H7 (cell line): ENCODE measurements at regions not wholly inside any gene's neighbourhood (a gene's known extent, or its start where the extent isn't known, plus 50 kb on each side); places are given as distances from the start of the nearest gene placed in this dataset.

Experiments used
- DNase-seq: peaks from one replicate; pipeline ENCODE4 v3.0.0; 2012
- H3K27me3 ChIP-seq: 2 replicates; pipeline ENCODE4 v1.6.0; 2011; ENCODE audit warnings: mild to moderate bottlenecking, low read length; ENCODE audit not compliant: control insufficient read depth, insufficient read depth
- H3K36me3 ChIP-seq: replicated peaks from 2 replicates; pipeline ENCODE4 v1.5.1; 2011; ENCODE audit warnings: low read length; ENCODE audit not compliant: control insufficient read depth, insufficient read depth
- H3K4me3 ChIP-seq: 2 replicates; pipeline ENCODE4 v1.5.1; 2011; ENCODE audit warnings: low read depth, mild to moderate bottlenecking, control low read depth, low read length, moderate library complexity; ENCODE audit not compliant: insufficient read depth

GRCh38 chr1:234778221-234779159, 168.5 kb upstream of the IRF2BP2 start:
- H3K27me3 ChIP-seq, result peaks cover 10% of the 10 kb centered on the region; the same call in 1 of the 2 replicates

GRCh38 chr1:234777856-234778220, 167.9 kb upstream of the IRF2BP2 start:
- Histone ChIP-seq H3K4me3 (no peak overlapping the region), H3K36me3 (no peaks in the 10 kb centered on the region), H3K27me3 (peaks cover 10% of the 10 kb centered on the region; the same call in 1 of the 2 replicates)
- no peak for DNase-seq

More at GRCh38 chr1:234778221-234779159, 168.5 kb upstream of the IRF2BP2 start:
- Histone ChIP-seq H3K36me3 (no peaks in the 10 kb centered on the region), H3K4me3 (no peak overlapping the region)
- peak; percentile 77 for DNase-seq

- Histone ChIP-seq H3K4me3 (no peak overlapping the region), H3K36me3 (no peaks in the 10 kb centered on the region), H3K27me3 (peaks cover 10% of the 10 kb centered on the region; the same call in 1 of the 2 replicates)
- DNase-seq, result peak; percentile 53
Measured at GRCh38 chr1:234776876-234777855, 167.2 kb upstream of the IRF2BP2 start.

GRCh38 chr1:234776256-234776875, 166.4 kb upstream of the IRF2BP2 start:
- H3K4me3 ChIP-seq, result no peak overlapping the region
- peaks cover 8% of the 10 kb centered on the region; the same call in 1 of the 2 replicates for H3K27me3 ChIP-seq
- DNase-seq, result peak; percentile 52
- H3K36me3 ChIP-seq, result no peaks in the 10 kb centered on the region

- H3K27me3 ChIP-seq, result peaks cover 10% of the 10 kb centered on the region; the same call in 1 of the 2 replicates
- DNase-seq, result no peak
- no peak overlapping the region for H3K4me3 ChIP-seq
- no peaks in the 10 kb centered on the region for H3K36me3 ChIP-seq
Measured at GRCh38 chr1:234775477-234776246, 165.7 kb upstream of the IRF2BP2 start.

- Histone ChIP-seq H3K27me3 (peaks cover 11% of the 10 kb centered on the region; the same call in 1 of the 2 replicates), H3K4me3 (no peak overlapping the region), H3K36me3 (no peaks in the 10 kb centered on the region)
- DNase-seq, result no peak
Measured at GRCh38 chr1:234774971-234775370, 165.0 kb upstream of the IRF2BP2 start.

GRCh38 chr1:234773936-234774677, 164.1 kb upstream of the IRF2BP2 start:
- Histone ChIP-seq H3K4me3 (no peak overlapping the region), H3K36me3 (no peaks in the 10 kb centered on the region), H3K27me3 (peaks cover 11% of the 10 kb centered on the region; the same call in 1 of the 2 replicates)
- DNase-seq, result no peak

- H3K4me3 ChIP-seq, result no peak overlapping the region
- H3K27me3 ChIP-seq, result peaks cover 8% of the 10 kb centered on the region; the same call in 1 of the 2 replicates
- peak; percentile 56 for DNase-seq
- no peaks in the 10 kb centered on the region for H3K36me3 ChIP-seq
Measured at GRCh38 chr1:234772345-234773147, 162.6 kb upstream of the IRF2BP2 start.

- no peak overlapping the region for H3K4me3 ChIP-seq
- peaks cover 5% of the 10 kb centered on the region; the same call in 1 of the 2 replicates for H3K27me3 ChIP-seq
- DNase-seq, result no peak
- no peaks in the 10 kb centered on the region for H3K36me3 ChIP-seq
Measured at GRCh38 chr1:234771642-234772344, 161.8 kb upstream of the IRF2BP2 start.

GRCh38 chr1:234770924-234771540, 161.1 kb upstream of the IRF2BP2 start:
- H3K4me3 ChIP-seq, result no peak overlapping the region
- DNase-seq, result no peak
- H3K27me3 ChIP-seq, result peaks cover 3% of the 10 kb centered on the region; the same call in 1 of the 2 replicates
- H3K36me3 ChIP-seq, result no peaks in the 10 kb centered on the region

GRCh38 chr1:234769986-234770795, 160.2 kb upstream of the IRF2BP2 start:
- DNase-seq, result peak; percentile 75
- Histone ChIP-seq H3K27me3 (peaks cover 3% of the 10 kb centered on the region; the same call in 1 of the 2 replicates), H3K4me3 (no peak overlapping the region), H3K36me3 (no peaks in the 10 kb centered on the region)
